G401.6 (cell line): ENCODE measurements at regions not wholly inside any gene's neighbourhood (a gene's known extent, or its start where the extent isn't known, plus 50 kb on each side); places are given as distances from the start of the nearest gene placed in this dataset.
"Not testable (repeated sequence)": the region's sequence is repeated elsewhere in the genome, so short reads cannot be mapped to it uniquely, and the experiment has no call there.

Experiments used
- FAIRE-seq: peaks from 2 replicates; lab custom pipeline; 2012; peaks lifted over from hg19 to GRCh38; lab: Jason Lieb, UNC

DNA sequence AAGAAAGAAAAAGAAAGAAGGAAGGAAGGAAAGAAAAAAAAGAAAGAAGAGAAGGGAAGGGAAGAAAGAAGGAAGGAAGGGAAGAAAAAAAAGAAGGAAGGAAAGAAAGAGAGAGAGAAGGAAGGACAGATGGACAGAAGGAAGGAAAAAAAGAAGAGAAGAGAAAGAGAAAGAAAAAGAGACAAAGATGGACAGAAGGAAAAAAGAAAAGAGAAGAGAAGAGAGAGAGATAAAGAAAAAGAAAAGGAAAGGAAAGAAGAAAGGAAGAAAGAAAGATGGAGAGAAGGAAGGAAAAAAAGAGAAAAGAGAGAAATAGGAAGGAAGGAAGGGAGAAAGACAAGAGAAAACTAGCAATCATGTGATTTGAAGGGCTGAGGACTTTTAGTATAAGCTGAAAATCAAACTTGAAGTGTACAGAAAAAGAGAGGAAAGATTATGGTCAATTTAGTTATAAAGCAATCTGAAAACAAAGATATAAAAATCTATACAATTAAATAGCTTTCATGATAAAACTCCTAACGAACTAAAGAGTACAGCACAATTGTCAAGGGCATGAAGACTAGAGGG lies 115.3 kb downstream of the LTN1 start:
- no peak for FAIRE-seq

GRCh38 chr21:28875078-28875477 lies 117.6 kb downstream of the LTN1 start:
- no peak for FAIRE-seq

GRCh38 chr21:28872218-28872617 lies 120.5 kb downstream of the LTN1 start:
- FAIRE-seq: no peak

DNA sequence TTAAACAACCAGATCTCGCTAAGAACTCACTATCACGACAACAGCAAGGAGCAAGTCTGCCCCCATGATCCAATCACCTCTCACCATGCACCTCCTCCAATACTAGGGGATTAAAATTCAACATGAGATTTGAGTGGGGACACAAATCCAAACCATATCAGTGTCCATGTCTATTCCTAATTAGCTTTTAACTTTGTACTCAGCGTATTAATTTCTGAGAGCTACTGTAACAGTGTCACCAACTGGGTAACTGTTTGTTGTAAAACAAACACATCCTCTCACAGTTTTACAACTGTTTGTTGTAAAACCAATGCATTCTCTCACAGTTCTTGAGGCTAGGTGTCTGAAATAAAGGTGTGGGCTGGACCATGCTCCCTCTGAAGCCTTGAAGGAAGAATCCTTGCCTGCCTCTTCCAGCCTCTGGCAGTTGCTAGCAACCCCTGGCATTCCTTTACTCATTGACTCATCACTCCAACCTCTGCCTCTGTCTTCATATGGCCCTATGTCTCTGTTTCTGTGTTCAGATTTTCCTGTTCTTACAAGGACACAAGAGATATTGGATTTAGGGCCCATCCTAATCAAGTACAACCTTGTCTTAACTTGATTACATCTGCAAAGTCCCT lies 121.2 kb downstream of the LTN1 start:
- FAIRE-seq: peak; percentile 87

GRCh38 chr21:28867401-28867800 lies 125.3 kb downstream of the LTN1 start:
- FAIRE-seq: no peak

DNA sequence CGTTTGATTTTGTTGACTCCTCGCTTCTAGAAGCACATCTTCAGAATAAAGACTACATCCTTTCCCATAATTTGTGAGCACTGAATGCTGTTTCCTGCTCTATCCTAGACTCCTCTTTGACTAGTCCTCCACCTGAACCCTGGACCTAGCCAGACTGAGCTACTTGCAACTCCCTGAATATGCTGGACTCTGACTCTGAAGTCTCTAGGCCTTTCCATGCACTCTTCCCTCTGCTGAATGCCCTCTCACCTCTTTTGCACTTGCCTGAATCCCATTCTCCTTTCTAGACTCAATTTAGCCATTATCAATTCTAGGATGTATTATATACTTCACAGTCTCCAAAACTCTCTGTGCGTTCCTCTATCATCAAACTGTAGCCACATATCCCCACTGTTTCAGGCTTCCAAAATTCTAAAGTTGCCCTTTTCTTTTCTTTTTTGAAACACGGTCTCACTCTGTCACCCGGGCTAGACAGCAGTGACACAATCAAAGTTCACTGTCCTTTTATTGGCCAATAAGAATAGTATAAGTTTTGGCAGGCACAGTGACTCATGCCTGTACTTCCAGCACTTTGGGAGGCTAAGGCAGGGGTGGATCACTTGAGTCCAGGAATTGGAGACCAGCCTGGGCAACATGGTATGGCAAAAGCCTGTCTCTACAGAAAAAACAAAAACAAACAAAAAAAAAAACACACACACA lies 127.0 kb downstream of the LTN1 start:
- no peak for FAIRE-seq

DNA sequence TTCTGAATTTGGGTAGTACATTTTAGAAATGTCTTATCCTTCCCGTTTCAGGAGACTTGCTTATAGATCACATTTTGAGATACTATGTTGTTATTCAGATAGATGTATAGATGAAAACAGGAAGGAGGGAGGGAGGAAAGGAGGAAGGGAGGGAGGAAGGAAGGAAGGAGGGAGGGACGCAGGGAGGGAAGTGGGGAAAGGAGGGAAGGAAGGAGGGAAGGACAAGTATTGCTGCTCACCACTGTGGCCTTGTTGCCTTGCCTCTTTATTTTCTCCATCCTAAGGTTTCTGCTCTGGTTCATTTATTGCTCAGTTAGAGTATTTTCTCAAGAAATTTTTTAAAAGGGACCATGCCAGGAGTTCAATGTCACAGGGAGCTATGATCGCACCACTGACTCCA lies 134.3 kb downstream of the LTN1 start:
- no peak for FAIRE-seq

DNA sequence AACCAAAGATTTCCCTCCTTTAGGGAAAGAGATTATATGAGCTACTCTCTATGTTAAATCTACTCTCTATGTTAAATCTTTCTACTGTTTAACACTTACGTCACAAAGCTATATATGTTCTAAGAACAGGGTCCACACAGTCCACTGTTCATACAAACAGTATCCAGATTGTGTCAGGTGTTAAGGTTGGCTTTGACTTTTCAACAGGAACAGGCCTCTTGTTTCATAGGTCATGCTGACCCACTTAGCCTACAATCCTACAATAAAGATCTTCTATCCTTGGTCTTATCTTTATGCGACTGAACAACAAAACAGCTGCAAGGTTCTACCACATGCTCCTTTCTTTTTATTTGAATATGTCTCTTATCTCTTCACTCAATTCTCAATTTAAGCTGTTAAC lies 134.9 kb downstream of the LTN1 start:
- no peak for FAIRE-seq

- peak; percentile 3 for FAIRE-seq
Observed at GRCh38 chr21:28856588-28857250, 136.0 kb downstream of the LTN1 start.

DNA sequence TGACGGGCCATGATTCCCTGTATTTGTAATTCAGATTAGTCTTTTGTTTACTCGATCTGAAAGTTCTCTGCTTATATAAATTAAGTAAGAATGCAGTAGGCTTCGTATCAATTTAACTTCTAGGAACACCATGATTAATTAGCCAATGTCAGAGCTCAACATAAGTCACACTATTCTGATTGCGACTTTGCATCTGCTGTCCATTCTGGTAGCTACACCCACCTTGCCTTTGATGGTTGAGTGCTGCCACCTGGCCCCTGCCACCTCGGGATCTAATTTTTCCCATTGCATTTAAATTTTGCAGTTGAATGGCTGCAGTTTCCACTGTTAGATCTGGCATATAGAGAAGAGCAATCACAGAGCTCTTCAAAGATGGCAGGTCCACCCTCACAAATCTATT lies 140.0 kb downstream of the LTN1 start:
- FAIRE-seq: no peak

- FAIRE-seq: no peak
Observed at GRCh38 chr21:28851645-28852044, 141.0 kb downstream of the LTN1 start.

DNA sequence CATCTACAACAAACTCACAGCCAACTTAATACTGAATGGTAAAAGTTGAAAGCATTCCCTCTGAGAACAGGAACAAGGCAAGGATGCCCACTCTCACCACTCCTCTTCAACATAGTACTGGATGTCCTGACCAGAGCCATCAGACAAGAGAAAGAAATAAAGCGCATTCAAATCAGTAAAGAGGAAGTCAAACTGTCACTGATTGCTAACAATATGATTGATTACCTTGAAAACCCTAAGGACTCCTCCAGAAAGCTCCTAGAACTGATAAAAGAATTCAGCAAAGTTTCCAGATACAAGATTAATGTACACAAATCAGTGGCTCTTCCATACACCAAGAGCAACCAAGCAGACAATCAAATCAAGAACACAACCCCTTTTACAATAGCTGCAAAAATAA lies 153.4 kb downstream of the LTN1 start:
- FAIRE-seq: not testable (repeated sequence)

GRCh38 chr21:28837426-28837825 lies 155.3 kb downstream of the LTN1 start:
- FAIRE-seq: peak; percentile 74

- FAIRE-seq: peak; percentile 85
Observed at GRCh38 chr21:28836588-28836987, 156.1 kb downstream of the LTN1 start.

DNA sequence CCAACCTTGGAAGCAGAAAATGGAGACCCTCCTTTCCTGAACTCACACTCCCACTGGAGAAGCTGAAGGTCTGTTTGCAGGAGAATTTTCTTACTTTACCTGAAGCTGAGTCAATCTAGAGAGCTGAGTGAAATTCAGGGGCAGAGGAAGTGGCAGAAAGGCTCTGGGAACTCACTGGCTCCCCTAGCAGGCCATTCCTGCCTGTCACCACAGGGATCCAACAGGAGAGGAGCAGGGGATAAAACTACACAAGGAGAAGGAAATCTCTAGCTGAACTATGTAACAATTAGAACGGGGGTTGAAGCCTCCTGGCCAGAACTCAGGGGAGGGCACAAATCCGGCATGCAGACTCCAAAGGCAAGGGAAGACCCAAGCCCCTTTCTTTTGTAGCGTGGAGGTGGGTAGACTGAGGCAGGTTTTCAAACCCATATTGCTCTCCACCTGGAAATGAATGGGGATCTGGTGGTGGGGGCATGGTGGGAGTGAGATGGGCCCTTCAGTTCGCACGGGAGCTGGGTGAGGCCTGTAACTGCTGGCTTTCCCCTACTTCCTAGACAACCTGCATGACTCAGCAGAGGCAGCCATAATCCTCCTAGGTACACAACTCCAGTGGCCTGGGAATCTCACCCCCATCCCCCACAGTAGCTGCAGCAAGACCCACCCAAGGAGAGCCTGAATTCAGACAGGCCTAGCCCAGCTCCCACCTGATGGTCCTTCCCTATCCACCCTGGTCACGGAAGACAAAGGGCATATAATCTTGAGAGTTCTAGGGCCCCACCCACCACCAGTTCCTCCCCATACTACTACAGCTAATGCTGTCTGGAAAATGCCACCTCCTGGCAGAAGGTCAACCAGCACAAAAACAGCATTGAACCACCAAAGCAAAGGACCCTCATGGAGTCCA lies 158.1 kb downstream of the LTN1 start:
- FAIRE-seq: no peak

DNA sequence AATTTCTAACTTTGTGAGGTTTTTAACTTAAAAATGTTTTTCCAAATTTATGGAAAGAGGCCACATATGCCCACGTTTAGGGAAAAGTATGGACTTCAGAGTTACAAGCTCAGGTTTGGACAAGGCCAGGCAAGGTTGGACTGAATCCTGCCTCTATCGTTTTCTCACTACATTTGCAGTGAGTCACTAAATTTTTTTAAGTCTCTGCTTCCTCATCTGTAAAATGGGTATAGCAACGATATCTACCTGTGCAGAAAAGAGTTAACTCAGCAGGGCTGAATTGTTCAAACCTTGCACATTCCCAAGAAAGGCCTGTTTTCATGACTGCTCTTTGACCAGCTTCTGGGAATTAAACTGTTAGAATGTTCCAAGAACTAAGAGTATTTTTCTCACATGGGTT lies 159.1 kb downstream of the LTN1 start:
- no peak for FAIRE-seq

GRCh38 chr21:28833182-28833581 lies 159.5 kb downstream of the LTN1 start:
- peak; percentile 3 for FAIRE-seq

- FAIRE-seq: no peak
Observed at GRCh38 chr21:28832715-28833061, 160.0 kb downstream of the LTN1 start.

DNA sequence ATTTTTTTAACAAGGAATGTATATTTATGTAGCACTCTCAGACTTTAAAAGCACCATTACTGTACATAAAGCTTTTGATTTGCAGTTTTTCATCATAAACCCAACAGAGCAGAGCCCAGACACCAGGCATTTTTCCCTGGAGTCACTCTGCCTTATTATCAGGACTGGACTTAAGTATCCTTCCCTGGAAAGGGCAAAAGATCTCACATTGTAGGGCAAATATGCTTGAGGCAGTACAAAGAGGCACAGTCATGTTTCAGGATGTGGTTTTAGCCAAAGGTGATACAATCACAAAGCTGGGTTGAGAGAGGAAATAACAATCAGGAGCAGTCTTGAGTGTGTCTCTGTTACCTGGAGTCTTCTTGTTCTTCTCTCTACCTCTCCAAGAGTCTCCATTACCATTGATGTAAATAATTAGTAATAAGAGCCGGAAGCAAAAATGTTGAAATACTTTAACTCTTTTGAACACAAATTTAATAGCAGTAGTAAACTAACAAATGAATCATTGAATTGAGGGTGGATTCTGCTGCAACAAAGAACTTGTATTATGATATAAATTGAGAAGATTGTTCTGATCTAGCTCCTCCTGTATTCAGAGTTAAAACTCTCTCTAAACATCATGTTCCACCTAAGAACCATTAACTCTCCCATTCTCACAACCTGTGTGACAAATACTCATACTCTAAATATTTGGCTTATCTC lies 160.5 kb downstream of the LTN1 start:
- FAIRE-seq: peak; percentile 96

- FAIRE-seq: peak; percentile 99
Observed at GRCh38 chr21:28828981-28829380, 163.7 kb downstream of the LTN1 start.

DNA sequence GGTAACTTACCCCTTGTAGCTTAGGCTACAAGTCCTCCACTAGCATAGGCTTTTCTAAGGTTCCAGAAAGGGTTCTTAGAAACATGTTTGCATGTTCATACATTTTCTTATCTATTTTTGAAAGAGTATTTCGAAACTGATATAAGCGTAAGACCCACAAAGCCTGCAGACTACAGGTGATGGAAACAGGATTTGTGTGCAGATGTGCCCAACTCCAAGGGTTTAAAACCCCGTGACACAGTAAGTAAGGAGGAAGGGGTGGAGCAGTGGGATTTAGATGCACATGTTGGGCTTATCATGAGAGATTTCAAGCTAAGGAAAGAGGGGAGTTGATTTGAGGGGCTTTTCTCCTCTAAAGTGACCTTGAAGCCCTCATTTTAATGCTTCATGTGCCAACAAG lies 164.7 kb downstream of the LTN1 start:
- FAIRE-seq: no peak

GRCh38 chr21:28827422-28827821 lies 165.3 kb downstream of the LTN1 start:
- no peak for FAIRE-seq
